GM13977 (cell line): ENCODE measurements at regions not wholly inside any gene's neighbourhood (a gene's known extent, or its start where the extent isn't known, plus 50 kb on each side); places are given as distances from the start of the nearest gene placed in this dataset.
"Not testable (repeated sequence)": the region's sequence is repeated elsewhere in the genome, so short reads cannot be mapped to it uniquely, and the experiment has no call there.

Source experiments
- DNase-seq: peaks from one replicate; pipeline ENCODE4 v3.0.0; 2012; ENCODE audit warnings: low spot score
- CTCF ChIP-seq: IDR thresholded peaks from 2 replicates; pipeline ENCODE4 v1.5.1; 2012; ENCODE audit warnings: mild to moderate bottlenecking, control low read depth; ENCODE audit not compliant: insufficient read depth; ENCODE audit errors: extremely low read depth, missing control alignments
- in situ Hi-C: fragments of 300-500 bp; cut with MboI; formaldehyde crosslinking; loops from one replicate; pipeline ENCODE4 v1.12.0; 2022; ENCODE audit warnings: low sequenced_read_pairs, low pct_unique_long_range_greater_than_20kb, mixed read lengths, inconsistent platforms; ENCODE audit not compliant: unreplicated experiment

GRCh38 chr16:29262725-29263124 lies 143.8 kb downstream of the NPIPB11 start:
- in situ Hi-C loops, DNase-seq: not testable (repeated sequence)

GRCh38 chr16:29261427-29262248 lies 144.9 kb downstream of the NPIPB11 start:
- DNase-seq, in situ Hi-C loops: not testable (repeated sequence)

GRCh38 chr16:29260683-29261426 lies 145.7 kb downstream of the NPIPB11 start:
- DNase-seq, in situ Hi-C loops: not testable (repeated sequence)

DNA sequence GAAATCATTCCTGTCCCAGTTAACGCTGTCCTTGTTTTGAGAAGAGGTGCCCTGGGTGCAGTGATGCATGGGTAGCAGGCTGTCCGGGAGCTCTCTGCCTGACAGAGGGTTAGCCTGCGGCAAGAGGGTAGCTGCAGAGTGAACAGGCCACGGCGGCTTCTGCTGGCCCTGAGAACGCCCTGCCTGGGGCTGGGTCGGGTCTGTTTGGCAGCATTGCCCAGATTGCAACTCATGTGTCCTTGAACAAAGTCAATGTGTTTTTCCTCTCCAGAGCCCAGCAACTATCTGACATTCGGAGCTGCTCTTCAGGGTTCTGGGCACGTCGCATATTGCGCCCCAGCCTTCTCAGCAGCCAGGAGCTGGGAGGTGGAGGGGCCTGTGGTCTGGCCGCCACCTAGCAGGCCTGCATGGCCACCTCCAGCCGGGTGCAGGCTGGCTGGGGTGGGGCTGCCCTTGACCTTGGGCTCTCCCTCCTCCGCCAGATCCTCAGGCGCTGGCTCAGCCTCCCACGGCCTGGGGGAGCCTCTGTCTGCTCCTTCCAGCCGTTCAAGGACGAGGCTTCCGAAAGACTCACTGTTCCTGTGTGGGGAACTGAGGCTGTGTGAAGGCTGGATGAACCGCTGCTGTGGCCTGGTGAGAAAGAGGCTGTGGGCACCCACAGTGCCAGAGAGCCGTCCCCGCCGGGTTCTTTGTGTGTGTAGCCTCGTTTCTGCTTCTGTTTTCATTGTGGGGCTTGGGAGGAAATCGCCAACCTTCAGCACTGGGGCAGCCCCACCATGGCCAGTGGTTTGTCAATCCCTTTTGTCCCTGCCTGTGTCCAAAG lies 146.7 kb downstream of the NPIPB11 start:
- in situ Hi-C loops, DNase-seq: not testable (repeated sequence)

- in situ Hi-C loops, DNase-seq: not testable (repeated sequence)
These were observed 147.4 kb downstream of the NPIPB11 start for GRCh38 chr16:29258946-29259634.

DNA sequence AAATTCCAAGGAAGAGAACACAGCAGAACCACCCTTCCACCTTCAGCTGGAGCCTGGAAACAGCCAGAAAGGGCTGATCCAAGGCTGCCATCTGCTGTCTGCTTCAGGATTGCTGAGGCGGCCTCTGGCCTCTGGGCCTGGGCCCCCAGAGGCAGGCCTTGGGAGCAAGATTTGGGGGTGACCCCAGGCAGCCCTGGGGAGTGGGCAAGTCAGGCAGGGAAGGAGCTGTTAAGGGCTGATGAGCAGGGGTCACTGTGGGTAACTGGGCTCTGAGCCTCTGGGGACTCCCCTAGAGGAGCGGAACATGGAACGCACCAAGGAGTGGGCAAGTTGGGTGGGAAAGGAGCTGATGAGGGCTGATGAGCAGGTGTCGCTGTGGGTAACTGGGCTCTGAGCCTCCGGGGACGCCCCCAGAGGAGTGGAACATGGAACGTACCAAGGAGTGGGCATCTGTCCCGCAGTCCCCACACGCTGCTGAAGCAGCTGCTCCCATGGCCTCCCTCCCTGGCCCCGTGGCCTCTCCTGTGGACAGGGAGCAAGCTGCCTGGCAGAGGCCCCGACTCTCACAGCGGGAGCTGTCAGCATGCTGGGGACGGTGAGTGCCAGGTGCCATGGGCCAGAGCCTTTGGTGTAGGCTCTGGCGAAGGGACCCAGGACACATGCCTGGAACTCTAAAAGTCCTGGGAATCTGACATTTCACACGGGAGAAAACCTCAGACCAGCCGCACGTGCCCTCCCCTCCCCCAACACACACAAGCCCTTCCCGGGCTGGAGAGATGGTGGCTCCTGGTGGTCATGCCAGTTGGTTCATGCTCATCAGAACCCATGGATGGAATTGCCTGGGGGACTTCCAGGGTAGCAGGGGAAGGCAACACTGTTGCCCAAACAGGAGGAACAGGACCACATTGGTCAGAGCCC lies 148.8 kb downstream of the NPIPB11 start:
- DNase-seq, in situ Hi-C loops: not testable (repeated sequence)

DNA sequence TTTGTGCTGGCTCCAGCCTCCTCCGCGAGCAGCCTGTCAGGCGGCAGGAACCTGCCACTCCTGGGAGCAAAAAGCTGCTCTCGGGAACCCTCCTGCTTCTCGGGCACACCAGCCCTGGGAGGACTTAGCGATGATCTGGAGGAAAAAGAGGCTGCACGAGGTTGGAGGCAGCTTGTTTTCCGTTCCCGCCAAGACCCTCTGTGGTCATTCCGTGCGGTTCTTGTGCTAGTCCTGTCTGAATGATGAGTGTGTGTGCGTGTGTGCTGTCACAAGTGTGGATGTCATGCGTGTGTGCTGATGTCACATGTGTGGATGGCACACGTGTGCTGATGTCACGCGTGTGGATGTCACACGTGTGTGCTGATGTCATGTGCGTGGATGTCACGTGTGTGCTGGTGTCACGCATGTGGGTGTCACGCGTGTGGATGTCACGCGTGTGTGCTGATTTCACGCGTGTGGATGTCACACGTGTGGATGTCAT lies 150.0 kb downstream of the NPIPB11 start:
- no peak for TF ChIP-seq CTCF
- in situ Hi-C loops, result no loop called here
- DNase-seq, result no peak

DNA sequence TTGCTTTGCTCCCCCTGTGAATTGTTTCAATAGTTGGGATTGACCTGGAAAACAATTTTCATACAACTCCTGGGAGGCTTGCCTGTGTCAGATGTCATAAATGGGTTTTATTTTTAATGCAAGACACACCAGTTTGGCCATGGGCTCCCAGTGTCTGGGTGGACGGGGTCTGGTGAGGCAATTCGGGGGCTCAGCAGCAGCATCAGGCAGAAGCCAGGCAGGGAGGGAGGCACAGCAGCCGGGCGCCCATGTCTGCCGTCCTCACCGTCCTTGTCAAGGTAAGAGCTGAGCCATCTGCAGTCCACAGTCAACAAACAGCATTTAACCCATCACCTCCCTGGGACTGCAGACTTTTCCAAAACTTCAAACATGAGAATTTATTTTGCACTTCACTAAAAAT lies 150.6 kb downstream of the NPIPB11 start:
- DNase-seq, in situ Hi-C loops: not testable (repeated sequence)

DNA sequence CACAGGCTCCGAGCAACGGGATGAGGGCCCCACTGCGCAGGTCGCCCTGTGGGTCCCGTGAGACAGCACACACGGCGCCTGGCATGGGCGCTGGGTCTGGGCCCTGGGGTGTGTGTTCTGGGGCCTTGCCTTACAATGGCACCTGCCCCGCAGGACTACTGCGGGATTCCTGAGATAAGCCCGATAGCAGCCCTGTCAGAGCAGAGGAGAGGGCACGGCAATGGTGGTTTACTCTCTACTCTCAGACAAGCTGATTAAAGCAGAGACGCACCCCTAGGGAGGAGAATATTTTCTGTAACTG lies 151.1 kb downstream of the NPIPB11 start:
- in situ Hi-C loops, DNase-seq: not testable (repeated sequence)

GRCh38 chr16:29254676-29255495 lies 151.6 kb downstream of the NPIPB11 start:
- in situ Hi-C loops, result no loop called here
- no peak for TF ChIP-seq CTCF
- no peak for DNase-seq

GRCh38 chr16:29253716-29254590 lies 152.6 kb downstream of the NPIPB11 start:
- in situ Hi-C loops, DNase-seq: not testable (repeated sequence)

- in situ Hi-C loops, DNase-seq: not testable (repeated sequence)
These were observed 153.4 kb downstream of the NPIPB11 start for GRCh38 chr16:29253066-29253590.
